Activated CD4-positive, alpha-beta T cell treated with anti-CD3 and anti-CD28 coated beads for 48 hours (primary cell): ENCODE measurements at regions not wholly inside any gene's neighbourhood (a gene's known extent, or its start where the extent isn't known, plus 50 kb on each side); places are given as distances from the start of the nearest gene placed in this dataset.

Experiments used
- DNase-seq: peaks from one replicate; pipeline ENCODE4 v3.0.0-alpha.2; 2020

- no peak for DNase-seq
These were observed 98.9 kb upstream of the DPYD start for GRCh38 chr1:98019747-98020146.

- DNase-seq: no peak
These were observed 97.2 kb upstream of the DPYD start for GRCh38 chr1:98018074-98018473.

DNA sequence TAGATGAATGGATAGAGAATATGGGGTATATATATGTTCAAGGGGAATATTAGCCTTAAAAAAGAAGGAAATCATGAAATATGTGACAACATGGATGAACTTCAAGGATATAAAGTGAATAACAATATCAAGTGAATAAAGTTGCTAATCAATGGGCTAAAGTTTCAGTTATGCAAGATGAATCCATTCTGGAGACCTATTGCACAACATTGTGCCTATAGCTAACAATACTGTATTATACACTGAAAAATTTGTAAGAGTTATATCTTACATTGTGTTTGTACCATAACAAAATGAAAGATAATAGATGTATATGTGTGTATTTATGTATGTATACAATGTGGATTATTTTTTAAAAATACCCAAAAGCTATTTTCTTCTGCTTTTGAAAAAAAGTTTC lies 96.3 kb upstream of the DPYD start:
- no peak for DNase-seq

GRCh38 chr1:98008373-98008772 lies 87.5 kb upstream of the DPYD start:
- no peak for DNase-seq

GRCh38 chr1:98005326-98006010 lies 84.6 kb upstream of the DPYD start:
- DNase-seq: no peak

DNA sequence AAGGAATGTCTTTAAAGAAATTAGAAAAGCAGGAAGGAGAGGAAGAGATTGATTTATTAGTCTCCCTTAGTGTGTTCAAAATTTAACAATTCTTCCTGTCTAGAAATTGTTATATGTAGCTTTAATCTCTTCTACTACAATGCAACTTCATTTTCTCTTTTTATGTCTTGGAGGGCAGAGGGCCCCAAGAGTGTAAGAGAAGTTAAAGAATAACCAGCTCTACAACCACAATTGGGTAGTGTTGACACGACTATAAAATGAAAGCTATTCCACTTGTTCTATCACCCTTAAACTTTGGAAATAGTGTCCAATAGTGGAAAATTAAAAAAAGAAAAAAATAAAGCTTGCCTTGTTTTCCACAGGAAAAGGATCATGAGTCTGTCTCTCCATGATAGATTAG lies 82.6 kb upstream of the DPYD start:
- DNase-seq: no peak

DNA sequence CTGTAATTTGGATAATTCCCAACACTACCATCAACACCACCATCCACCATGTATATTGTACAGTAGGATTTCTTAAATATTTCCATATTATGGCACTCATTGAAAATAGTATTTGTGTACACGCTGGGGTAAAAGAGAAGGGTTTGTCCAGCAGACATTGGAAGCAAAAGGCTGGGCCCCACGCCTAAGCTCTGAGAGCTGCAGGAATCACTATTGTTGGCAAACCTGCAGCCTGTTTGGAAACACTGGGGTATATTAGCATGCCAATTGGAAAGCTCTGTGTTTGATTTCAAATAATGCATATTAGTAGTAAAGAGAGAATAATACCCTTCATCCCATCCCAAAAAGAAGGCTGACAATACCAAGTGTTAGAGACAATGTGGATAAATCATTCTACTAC lies 81.5 kb upstream of the DPYD start:
- DNase-seq: no peak

DNA sequence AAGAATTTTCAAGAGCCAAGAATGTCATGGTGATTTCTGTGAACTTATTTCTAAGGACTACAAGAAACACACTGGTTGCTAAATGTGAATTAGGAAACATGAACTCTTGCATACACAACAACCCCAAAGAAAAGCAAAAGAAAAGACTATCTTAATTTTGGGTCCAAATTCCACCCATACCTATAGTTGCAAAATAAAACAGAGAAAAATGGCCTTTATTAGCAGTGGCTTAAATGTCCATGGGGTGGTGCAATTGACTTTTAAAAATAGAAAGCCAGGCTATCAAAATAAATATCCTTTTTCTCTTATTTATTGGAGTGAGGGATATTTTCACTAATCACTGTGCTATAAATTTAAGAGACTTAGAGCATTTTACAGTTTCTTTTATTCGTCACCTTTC lies 80.9 kb upstream of the DPYD start:
- DNase-seq: no peak

- DNase-seq: no peak
These were observed 78.5 kb upstream of the DPYD start for GRCh38 chr1:97999320-97999719.

DNA sequence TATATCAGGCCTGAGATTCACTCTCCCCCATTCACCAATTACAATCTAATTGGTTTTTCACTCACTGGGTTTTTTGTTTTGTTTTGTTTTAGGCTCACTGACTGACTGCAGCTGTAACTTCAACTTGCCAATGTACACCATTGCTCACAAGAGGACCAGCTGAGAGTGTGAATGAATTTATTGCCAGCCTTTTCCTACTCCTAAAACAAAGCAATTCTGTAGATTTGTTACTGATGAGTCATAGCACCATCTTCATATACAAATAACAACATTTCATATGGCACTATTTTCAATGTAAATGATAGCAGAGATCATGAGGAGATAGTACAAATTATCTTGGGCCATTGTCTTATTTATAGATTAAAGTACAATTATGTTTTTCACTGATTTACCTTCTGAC lies 76.0 kb upstream of the DPYD start:
- no peak for DNase-seq

GRCh38 chr1:97989094-97989680 lies 68.4 kb upstream of the DPYD start:
- DNase-seq: no peak

GRCh38 chr1:97986041-97987005 lies 65.5 kb upstream of the DPYD start:
- DNase-seq: no peak

DNA sequence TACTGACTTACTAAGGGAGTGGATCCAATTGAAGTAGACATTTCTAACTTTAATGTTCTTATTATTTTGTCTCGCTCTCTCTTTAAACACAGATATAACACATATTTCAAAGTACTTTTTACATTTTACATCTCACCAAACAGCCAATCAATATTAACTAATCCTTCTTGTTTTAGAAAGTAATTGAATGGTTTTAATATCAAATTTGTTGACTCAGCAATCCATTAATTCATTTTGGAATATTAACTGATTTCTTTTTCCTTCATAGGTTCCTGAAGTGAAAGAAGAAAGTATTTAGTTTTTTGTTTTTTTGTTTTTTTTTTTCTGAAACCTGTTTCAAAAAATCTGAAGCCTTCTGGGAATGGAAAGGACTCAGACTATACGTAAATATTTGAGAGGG lies 62.3 kb upstream of the DPYD start:
- no peak for DNase-seq

GRCh38 chr1:97980530-97980929 lies 59.7 kb upstream of the DPYD start:
- DNase-seq: no peak

DNA sequence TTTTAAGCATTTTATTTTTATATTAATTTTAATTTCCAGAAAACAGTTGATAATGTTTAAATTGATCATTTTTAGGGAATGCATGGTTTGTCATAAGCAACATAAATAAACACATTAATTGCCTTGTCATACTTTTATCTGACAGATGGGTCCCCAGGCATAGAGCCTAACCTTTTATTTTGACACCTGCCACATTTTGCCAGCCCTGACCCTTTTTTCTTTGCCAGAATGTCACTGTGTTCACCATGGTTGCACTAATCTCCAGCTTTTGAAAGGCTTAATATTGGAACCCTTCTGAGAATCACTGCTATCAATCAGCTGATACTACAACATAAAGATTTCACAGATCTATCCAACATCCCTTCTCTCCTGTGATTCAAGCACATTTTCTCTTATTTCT lies 56.0 kb upstream of the DPYD start:
- DNase-seq: no peak
